ENCODE measurements at regions not wholly inside any gene's neighbourhood (a gene's known extent, or its start where the extent isn't known, plus 50 kb on each side); places are given as distances from the start of the nearest gene placed in this dataset.

- TF ChIP-seq, protein P1, sequence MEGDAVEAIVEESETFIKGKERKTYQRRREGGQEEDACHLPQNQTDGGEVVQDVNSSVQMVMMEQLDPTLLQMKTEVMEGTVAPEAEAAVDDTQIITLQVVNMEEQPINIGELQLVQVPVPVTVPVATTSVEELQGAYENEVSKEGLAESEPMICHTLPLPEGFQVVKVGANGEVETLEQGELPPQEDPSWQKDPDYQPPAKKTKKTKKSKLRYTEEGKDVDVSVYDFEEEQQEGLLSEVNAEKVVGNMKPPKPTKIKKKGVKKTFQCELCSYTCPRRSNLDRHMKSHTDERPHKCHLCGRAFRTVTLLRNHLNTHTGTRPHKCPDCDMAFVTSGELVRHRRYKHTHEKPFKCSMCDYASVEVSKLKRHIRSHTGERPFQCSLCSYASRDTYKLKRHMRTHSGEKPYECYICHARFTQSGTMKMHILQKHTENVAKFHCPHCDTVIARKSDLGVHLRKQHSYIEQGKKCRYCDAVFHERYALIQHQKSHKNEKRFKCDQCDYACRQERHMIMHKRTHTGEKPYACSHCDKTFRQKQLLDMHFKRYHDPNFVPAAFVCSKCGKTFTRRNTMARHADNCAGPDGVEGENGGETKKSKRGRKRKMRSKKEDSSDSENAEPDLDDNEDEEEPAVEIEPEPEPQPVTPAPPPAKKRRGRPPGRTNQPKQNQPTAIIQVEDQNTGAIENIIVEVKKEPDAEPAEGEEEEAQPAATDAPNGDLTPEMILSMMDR (IDR thresholded peaks at IDR 0.05; ENCODE audit: control extremely low read depth in 1 of 3, insufficient read depth in 1 of 3, low read depth in 1 of 3, low read length in 3 of 3): no peak
- TF ChIP-seq TAF7 (optimal IDR thresholded peaks at IDR 0.05; ENCODE audit: borderline replicate concordance, low read depth, low read length) (no peak), RAD21 (IDR thresholded peaks at IDR 0.05 in 1 of 2, conservative IDR thresholded peaks at IDR 0.05 in 1 of 2; ENCODE audit: low read depth in 2 of 2, low read length in 2 of 2) (no peak), CBX5 (IDR thresholded peaks at IDR 0.05; ENCODE audit: low read depth, low read length) (no peak), EP300 (IDR thresholded peaks at IDR 0.05; ENCODE audit: borderline replicate concordance in 1 of 2, low read depth in 2 of 2, low read length in 2 of 2) (no peak)
Measured at GRCh38 chr2:209371407-209371806, 52.4 kb upstream of the MAP2 start.
